ENCODE measurements at regions not wholly inside any gene's neighbourhood (a gene's known extent, or its start where the extent isn't known, plus 50 kb on each side); places are given as distances from the start of the nearest gene placed in this dataset.

GRCh38 chr3:152061296-152061695 is 187.9 kb downstream of the SUCNR1 start (continued):
- no peak for TF ChIP-seq CTCF (IDR thresholded peaks at IDR 0.05; ENCODE audit: control extremely low read depth in 1 of 3, insufficient read depth in 1 of 3, low read depth in 1 of 3, low read length in 3 of 3)
- no peak for TF ChIP-seq SRF (IDR thresholded peaks at IDR 0.05; ENCODE audit: low read depth, low read length)
- no peak for TF ChIP-seq CHD7 (IDR thresholded peaks at IDR 0.05; ENCODE audit: insufficient replicate concordance, low read length)
- TF ChIP-seq ATF2 (IDR thresholded peaks at IDR 0.05; ENCODE audit: low read length), result no peak
- TF ChIP-seq FOSL1 (IDR thresholded peaks at IDR 0.05; ENCODE audit: insufficient read depth, low read depth, low read length), result no peak
- TF ChIP-seq TAF1 (IDR thresholded peaks at IDR 0.05; ENCODE audit: low read depth, low read length), result no peak
